ENCODE measurements at regions not wholly inside any gene's neighbourhood (a gene's known extent, or its start where the extent isn't known, plus 50 kb on each side); places are given as distances from the start of the nearest gene placed in this dataset.

- H3K9me3 Mint-ChIP-seq = no peaks in the 10 kb centered on the region
- Histone ChIP-seq H2AK5ac (ENCODE audit: insufficient read length, low read length) (no peak overlapping the region), H3K18ac (ENCODE audit: insufficient read length, low read depth, low read length) (no peak overlapping the region), H2BK20ac (ENCODE audit: low read depth, low read length, poor library complexity, severe bottlenecking) (no peak overlapping the region), H3K14ac (ENCODE audit: insufficient read depth, low read length) (no peak overlapping the region), H3K9me3 (ENCODE audit: control insufficient read depth, low read depth, low read length) (no peaks in the 10 kb centered on the region), H2BK12ac (ENCODE audit: insufficient read length, low read depth, low read length) (no peak overlapping the region), H3K4ac (ENCODE audit: low read depth, low read length) (no peak overlapping the region), H3K79me1 (ENCODE audit: insufficient read depth, low read depth, low read length, poor library complexity, severe bottlenecking) (no peaks in the 10 kb centered on the region), H2BK5ac (ENCODE audit: insufficient read length, low read length) (no peak overlapping the region), H4K20me1 (ENCODE audit: control insufficient read depth, insufficient read depth, insufficient read length) (no peaks in the 10 kb centered on the region), H4K5ac (ENCODE audit: insufficient read length, low read depth, low read length) (no peak overlapping the region), H3K4me2 (ENCODE audit: insufficient read depth, insufficient read length, low read length) (no peak overlapping the region), H3K23ac (ENCODE audit: insufficient read length, low read depth, low read length) (no peak overlapping the region), H3K79me2 (ENCODE audit: insufficient read depth, low read length) (no peaks in the 10 kb centered on the region), H3K9ac (ENCODE audit: extremely low read depth, insufficient read length, low read length) (no peak overlapping the region), H4K91ac (ENCODE audit: insufficient read length, low read depth, low read length) (no peak overlapping the region), H3K56ac (ENCODE audit: insufficient read length, low read depth, low read length) (no peak overlapping the region), H3T11ph (ENCODE audit: low read length) (no peak overlapping the region), H2BK120ac (ENCODE audit: low read depth, low read length, poor library complexity, severe bottlenecking) (no peak overlapping the region), H3K27me3 (ENCODE audit: insufficient read depth, low read length) (no peaks in the 10 kb centered on the region), H4K8ac (replicated peaks; ENCODE audit: insufficient read length, low read depth, low read length) (no peak overlapping the region), H2BK15ac (ENCODE audit: low read depth, low read length) (no peak overlapping the region), H2AFZ (ENCODE audit: low read length) (no peak overlapping the region), H3K23me2 (ENCODE audit: insufficient read length, low read depth, low read length, poor library complexity, severe bottlenecking) (no peaks in the 10 kb centered on the region), H3K4me1 (ENCODE audit: insufficient read depth, low read length) (no peaks in the 10 kb centered on the region; the same call in 1 of the 2 replicates), H3K27ac (ENCODE audit: insufficient read length, low read depth, low read length) (no peak overlapping the region)
- no peak for DNase-seq
- H3K36me3 Mint-ChIP-seq (ENCODE audit: insufficient read depth in 1 of 3, low read depth in 3 of 3) = no peaks in the 10 kb centered on the region
- no peaks in the 10 kb centered on the region for H3K27me3 Mint-ChIP-seq (ENCODE audit: low read depth)
- peaks cover 17 to 29% of the 10 kb centered on the region in 2 experiments for H3K4me1 Mint-ChIP-seq
- WGBS (ENCODE audit: extremely low coverage, insufficient read length, low lambda C conversion rate) = no CpG with 5 or more reads among the region's 3 CpGs
- no peak for TF ChIP-seq CTCF (conservative IDR thresholded peaks at IDR 0.05)
- no peak overlapping the region for H3K4me3 Mint-ChIP-seq
- H3K27ac Mint-ChIP-seq = no peak overlapping the region
These were observed 426.4 kb downstream of the INSC start for GRCh38 chr11:15541079-15541478.

Data from H9 (cell line).